GM12878 (cell line): ENCODE measurements at regions not wholly inside any gene's neighbourhood (a gene's known extent, or its start where the extent isn't known, plus 50 kb on each side); places are given as distances from the start of the nearest gene placed in this dataset.

Experiments
- ATAC-seq: fragments of 200-7000 bp; cut with Tn5 transposase; 3 replicates; pipeline ENCODE4 v1.9.1; 2020; ENCODE audit warnings: mild to moderate bottlenecking, moderate library complexity
- BruUV-seq: library from RNA; stranded (reverse); fragments of 400-500 nt; replicated peaks from 2 replicates; lab custom pipeline; 2021; lab: Mats Ljungman, UMichigan
- CTCF ChIA-PET: fragments of 300-600 bp; sonication (Branson Sonifier 250); formaldehyde crosslinking; extraction: SDS; loops from one replicate; lab custom pipeline; 2021; ENCODE audit warnings: inconsistent platforms; lab: Yijun Ruan, JAX
- POLR2A ChIA-PET: fragments of 350-600 bp; formaldehyde crosslinking; extraction: SDS; loops from one replicate; lab custom pipeline; 2021; ENCODE audit warnings: inconsistent platforms; lab: Charles Lee
- RAD21 ChIA-PET: fragments of 300-600 bp; sonication (Branson Sonifier 250); formaldehyde crosslinking; loops from one replicate; lab custom pipeline; 2023; ENCODE audit warnings: antibody characterized with exemption; ENCODE audit not compliant: unreplicated experiment; lab: Charles Lee
- SMC1A ChIA-PET: fragments of 300-600 bp; sonication (Branson Sonifier 250); formaldehyde crosslinking; loops from one replicate; lab custom pipeline; 2023; ENCODE audit not compliant: unreplicated experiment, uncharacterized antibody; lab: Charles Lee
- DNase-seq: peaks from one replicate; pipeline ENCODE4 v3.0.0-alpha.2; 2011; ENCODE audit warnings: low read depth, low spot score
- FAIRE-seq: peaks from 3 replicates; lab custom pipeline; 2011; peaks lifted over from hg19 to GRCh38; lab: Jason Lieb, UNC
- H2AFZ ChIP-seq: 2 replicates; pipeline ENCODE4 v1.6.0; 2011; ENCODE audit warnings: low read depth, low read length, control low read depth; ENCODE audit not compliant: control insufficient read depth
- H3K27ac ChIP-seq: 2 replicates; pipeline ENCODE4 v1.5.1; 2011; ENCODE audit warnings: control low read depth; ENCODE audit not compliant: control insufficient read depth, insufficient read depth
- H3K27me3 ChIP-seq, 2 experiments: replicated peaks in 1 of 2; 2 replicates each; pipeline versions ENCODE4 v1.6.0 to v1.6.1; 2011; ENCODE audit warnings: low read length in 1 of 2; ENCODE audit not compliant: control insufficient read depth in 2 of 2, insufficient read depth in 2 of 2
- H3K36me3 ChIP-seq, 2 experiments: 2 replicates each; pipeline ENCODE4 v1.5.1; 2011; ENCODE audit warnings: low read length in 1 of 2; ENCODE audit not compliant: control insufficient read depth in 2 of 2, insufficient read depth in 2 of 2
- H3K4me1 ChIP-seq: 2 replicates; pipeline ENCODE4 v1.6.1; 2011; ENCODE audit warnings: mild to moderate bottlenecking, low read length, moderate library complexity, mixed read lengths; ENCODE audit not compliant: control insufficient read depth, insufficient read depth
- H3K4me2 ChIP-seq: 2 replicates; pipeline ENCODE4 v1.6.0; 2011; ENCODE audit warnings: control low read depth; ENCODE audit not compliant: control insufficient read depth, insufficient read depth
- H3K4me3 ChIP-seq: fragments of 200-600 bp; sonication (generic); 2 replicates; pipeline ENCODE4 v1.5.1; 2016
- H3K79me2 ChIP-seq: 2 replicates; pipeline ENCODE4 v1.6.0; 2011; ENCODE audit warnings: low read length; ENCODE audit not compliant: control insufficient read depth, insufficient read depth
- H3K9ac ChIP-seq: 2 replicates; pipeline ENCODE4 v1.8.0; 2011; ENCODE audit warnings: low read length, control low read depth, mixed read lengths; ENCODE audit not compliant: control insufficient read depth, insufficient read depth
- H3K9me3 ChIP-seq: replicated peaks from 3 replicates; pipeline ENCODE4 v1.5.1; 2011; ENCODE audit warnings: mild to moderate bottlenecking, low read length; ENCODE audit not compliant: control insufficient read depth, insufficient read depth
- H4K20me1 ChIP-seq: 2 replicates; pipeline ENCODE4 v1.6.0; 2011; ENCODE audit not compliant: control insufficient read depth, insufficient read depth
- CBX5 ChIP-seq: sonication (generic); IDR thresholded peaks from 2 replicates; pipeline ENCODE4 v1.6.1; 2016; ENCODE audit warnings: low read depth, moderate library complexity, mild to moderate bottlenecking, inconsistent platforms
- CREB1 ChIP-seq: IDR thresholded peaks from 2 replicates; pipeline ENCODE4 v1.6.1; 2012; ENCODE audit warnings: low read depth, mild to moderate bottlenecking, inconsistent platforms
- DPF2 ChIP-seq: fragments of 450-650 bp; IDR thresholded peaks from 2 replicates; pipeline ENCODE4 v1.6.1; 2017; ENCODE audit warnings: mild to moderate bottlenecking
- ESRRA ChIP-seq: IDR thresholded peaks from 2 replicates; pipeline ENCODE4 v1.6.1; 2012; ENCODE audit warnings: mild to moderate bottlenecking, low read length, improper control_type of control experiment
- ETV6 ChIP-seq, 2 experiments: fragments of 450-650 bp in 1 of 2; IDR thresholded peaks in 1 of 2; conservative IDR thresholded peaks in 1 of 2; 2 replicates each; pipeline ENCODE4 v1.6.1; 2014; ENCODE audit warnings: antibody characterized with exemption in 1 of 2, borderline replicate concordance in 1 of 2, low read depth in 1 of 2, mild to moderate bottlenecking in 1 of 2, moderate library complexity in 1 of 2
- HDAC2 ChIP-seq: fragments of 200-600 bp; sonication (generic); IDR thresholded peaks from 2 replicates; pipeline ENCODE4 v1.6.1; 2017
- KAT2A ChIP-seq: conservative IDR thresholded peaks from 2 replicates; pipeline ENCODE4 v1.6.1; 2011; ENCODE audit warnings: low read depth, low read length; ENCODE audit not compliant: control insufficient read depth
- LARP7 ChIP-seq: fragments of 450-650 bp; IDR thresholded peaks from 2 replicates; pipeline ENCODE4 v1.6.1; 2017; ENCODE audit warnings: mild to moderate bottlenecking
- PRDM15 ChIP-seq: fragments of 450-650 bp; formaldehyde crosslinking; IDR thresholded peaks from 2 replicates; pipeline ENCODE4 v1.4.0; 2020; ENCODE audit warnings: mild to moderate bottlenecking, moderate library complexity
- RFX5 ChIP-seq: IDR thresholded peaks from 2 replicates; pipeline ENCODE4 v1.6.1; 2011; ENCODE audit warnings: low read depth, low read length, improper control_type of control experiment
- SRF ChIP-seq, 2 experiments: IDR thresholded peaks; 2 replicates each; pipeline ENCODE4 v1.6.1; 2011; ENCODE audit warnings: low read depth in 2 of 2, low read length in 2 of 2, mild to moderate bottlenecking in 1 of 2, moderate library complexity in 1 of 2
- SUZ12 ChIP-seq: fragments of 200-600 bp; sonication (generic); IDR thresholded peaks from one replicate; pipeline ENCODE4 v1.6.1; 2018; ENCODE audit warnings: antibody characterized with exemption, mild to moderate bottlenecking; ENCODE audit not compliant: unreplicated experiment
- TCF7 ChIP-seq: IDR thresholded peaks from 2 replicates; pipeline ENCODE4 v1.6.1; 2014; ENCODE audit warnings: antibody characterized with exemption, borderline replicate concordance
- ZNF207 ChIP-seq: fragments of 450-650 bp; IDR thresholded peaks from 2 replicates; pipeline ENCODE4 v1.6.1; 2014; ENCODE audit warnings: antibody characterized with exemption, mild to moderate bottlenecking, borderline replicate concordance
- ZNF622 ChIP-seq: fragments of 450-650 bp; IDR thresholded peaks from 2 replicates; pipeline ENCODE4 v1.6.1; 2017; ENCODE audit warnings: mild to moderate bottlenecking, inconsistent platforms
- WGBS: methylation state at CpG from one replicate; pipeline ENCODE4 v1.1.6; 2016; ENCODE audit warnings: low lambda C conversion rate; ENCODE audit not compliant: insufficient replicate concordance, insufficient coverage; ENCODE audit errors: missing lambda C conversion rate; 5-methylcytosine and 5-hydroxymethylcytosine counted together
- in situ Hi-C: fragments of 300-500 bp; cut with MboI; formaldehyde crosslinking; loops from 9 replicates; pipeline ENCODE4 v1.14.3; 2018; ENCODE audit warnings: mixed read lengths
- intact Hi-C: fragments of 100-400 bp; cut with micrococcal nuclease; formaldehyde crosslinking; loops from one replicate; pipeline ENCODE4 v1.14.2; 2022; ENCODE audit not compliant: unreplicated experiment

GRCh38 chr20:40536808-40537207 lies 152.2 kb downstream of the MAFB start:
- no peak overlapping the region for H2AFZ ChIP-seq
- no peak overlapping the region for H3K4me3 ChIP-seq
- FAIRE-seq (no peak), DNase-seq (no peak), ATAC-seq (no peak)
- no peak overlapping the region for H3K4me2 ChIP-seq
- SMC1A ChIA-PET: no interaction called here
- H3K9me3 ChIP-seq: no peaks in the 10 kb centered on the region; the same call in 2 of the 3 replicates
- BruUV-seq: no TSS peak
- intact Hi-C loops: no loop called here
- TF ChIP-seq CREB1 (no peak), KAT2A (no peak), RFX5 (no peak), SUZ12 (no peak), ESRRA (no peak), SRF (IDR thresholded peaks at IDR 0.05; ENCODE audit: low read depth in 2 of 2, low read length in 2 of 2) (no peak), CBX5 (no peak), ETV6 (conservative IDR thresholded peaks at IDR 0.05 in 1 of 2, IDR thresholded peaks at IDR 0.05 in 1 of 2; ENCODE audit: borderline replicate concordance in 1 of 2, low read depth in 1 of 2) (no peak), HDAC2 (no peak)
- H3K9ac ChIP-seq: no peak overlapping the region
- in situ Hi-C loops: no loop called here
- WGBS: 0% methylated on average over 4 of the region's 4 CpGs
- POLR2A ChIA-PET: no interaction called here
- no peaks in the 10 kb centered on the region for H3K4me1 ChIP-seq
- CTCF ChIA-PET: no interaction called here
- no peaks in the 10 kb centered on the region for H3K79me2 ChIP-seq
- no peaks in the 10 kb centered on the region for H4K20me1 ChIP-seq
- peaks cover 0 to 3% of the 10 kb centered on the region in 2 experiments; a peak in 1 of 4 replicates for H3K27me3 ChIP-seq
- H3K36me3 ChIP-seq: no peaks in the 10 kb centered on the region
- RAD21 ChIA-PET: no interaction called here
- no peak overlapping the region for H3K27ac ChIP-seq

- H3K9me3 ChIP-seq: no peaks in the 10 kb centered on the region; the same call in 2 of the 3 replicates
- no peak overlapping the region for H3K27ac ChIP-seq
- ChIA-PET CTCF (no interaction called here), RAD21 (no interaction called here), SMC1A (interaction anchor here (1.4 kb wide), 1 partner anchor 11 kb away, joined by 4 read pairs; no protein-coding TSS in a partner anchor), POLR2A (no interaction called here)
- no TSS peak for BruUV-seq
- no peak for DNase-seq
- in situ Hi-C loops (no loop called here), intact Hi-C loops (no loop called here)
- H3K9ac ChIP-seq: no peak overlapping the region
- no peak for ATAC-seq
- H3K4me2 ChIP-seq: no peak overlapping the region
- no peaks in the 10 kb centered on the region for H4K20me1 ChIP-seq
- no peak overlapping the region for H2AFZ ChIP-seq
- H3K27me3 ChIP-seq: peaks cover 0 to 3% of the 10 kb centered on the region in 2 experiments; a peak in 1 of 4 replicates
- WGBS: 12% methylated on average over 8 of the region's 8 CpGs
- no peaks in the 10 kb centered on the region for H3K4me1 ChIP-seq
- no peak for FAIRE-seq
- no peak overlapping the region for H3K4me3 ChIP-seq
- no peaks in the 10 kb centered on the region for H3K79me2 ChIP-seq
- H3K36me3 ChIP-seq: no peaks in the 10 kb centered on the region
- TF ChIP-seq DPF2 (no peak), ZNF207 (no peak), LARP7 (no peak), ZNF622 (no peak), TCF7 (no peak), PRDM15 (no peak)
Measured at GRCh38 chr20:40535816-40536215, 153.2 kb downstream of the MAFB start.
